ENCODE measurements at regions not wholly inside any gene's neighbourhood (a gene's known extent, or its start where the extent isn't known, plus 50 kb on each side); places are given as distances from the start of the nearest gene placed in this dataset.

DNA sequence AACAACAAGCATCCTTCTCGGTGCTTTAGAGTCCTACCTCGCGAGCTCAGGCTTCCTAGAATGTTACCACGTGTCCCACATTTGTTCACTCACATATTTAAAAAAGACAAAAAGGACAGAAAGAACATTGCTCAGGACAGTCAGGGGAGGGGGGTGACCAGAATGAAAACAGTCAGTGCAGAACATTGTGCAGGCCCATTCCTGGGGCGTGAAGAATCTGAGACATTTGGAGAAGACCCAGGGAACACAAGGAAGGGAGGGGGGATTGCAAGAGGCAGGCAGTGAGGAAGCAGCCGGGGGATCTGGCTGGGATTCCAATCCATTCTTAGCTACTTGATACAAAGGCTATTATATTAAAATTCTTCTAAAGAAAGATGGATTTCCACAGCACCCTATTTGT lies 270.4 kb upstream of the CITED2 start:
- intact Hi-C loops (cut with micrococcal nuclease) = no loop called here
- BruUV-seq (replicated peaks) = no TSS peak
- Mint-ChIP-seq H3K36me3 (ENCODE audit: insufficient read depth, unreplicated experiment) (no peaks in the 10 kb centered on the region), H3K4me1 (ENCODE audit: insufficient read depth, unreplicated experiment) (no peaks in the 10 kb centered on the region), H3K27me3 (ENCODE audit: insufficient read depth, unreplicated experiment) (no peaks in the 10 kb centered on the region), H3K9me3 (ENCODE audit: unreplicated experiment) (no peaks in the 10 kb centered on the region), H3K27ac (ENCODE audit: low read depth, unreplicated experiment) (no peak overlapping the region), H3K4me3 (ENCODE audit: unreplicated experiment) (no peak overlapping the region)
- POLR2A ChIA-PET = interaction anchor here (0.9 kb wide), 1 partner anchor 1214 kb away, joined by 3 read pairs; no protein-coding TSS in a partner anchor
- DNase-seq (ENCODE audit: unreplicated experiment) = no peak
- TF ChIP-seq, protein P1, sequence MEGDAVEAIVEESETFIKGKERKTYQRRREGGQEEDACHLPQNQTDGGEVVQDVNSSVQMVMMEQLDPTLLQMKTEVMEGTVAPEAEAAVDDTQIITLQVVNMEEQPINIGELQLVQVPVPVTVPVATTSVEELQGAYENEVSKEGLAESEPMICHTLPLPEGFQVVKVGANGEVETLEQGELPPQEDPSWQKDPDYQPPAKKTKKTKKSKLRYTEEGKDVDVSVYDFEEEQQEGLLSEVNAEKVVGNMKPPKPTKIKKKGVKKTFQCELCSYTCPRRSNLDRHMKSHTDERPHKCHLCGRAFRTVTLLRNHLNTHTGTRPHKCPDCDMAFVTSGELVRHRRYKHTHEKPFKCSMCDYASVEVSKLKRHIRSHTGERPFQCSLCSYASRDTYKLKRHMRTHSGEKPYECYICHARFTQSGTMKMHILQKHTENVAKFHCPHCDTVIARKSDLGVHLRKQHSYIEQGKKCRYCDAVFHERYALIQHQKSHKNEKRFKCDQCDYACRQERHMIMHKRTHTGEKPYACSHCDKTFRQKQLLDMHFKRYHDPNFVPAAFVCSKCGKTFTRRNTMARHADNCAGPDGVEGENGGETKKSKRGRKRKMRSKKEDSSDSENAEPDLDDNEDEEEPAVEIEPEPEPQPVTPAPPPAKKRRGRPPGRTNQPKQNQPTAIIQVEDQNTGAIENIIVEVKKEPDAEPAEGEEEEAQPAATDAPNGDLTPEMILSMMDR (IDR thresholded peaks at IDR 0.05; ENCODE audit: unreplicated experiment) = no peak
- CTCF ChIA-PET = no interaction called here

DNA sequence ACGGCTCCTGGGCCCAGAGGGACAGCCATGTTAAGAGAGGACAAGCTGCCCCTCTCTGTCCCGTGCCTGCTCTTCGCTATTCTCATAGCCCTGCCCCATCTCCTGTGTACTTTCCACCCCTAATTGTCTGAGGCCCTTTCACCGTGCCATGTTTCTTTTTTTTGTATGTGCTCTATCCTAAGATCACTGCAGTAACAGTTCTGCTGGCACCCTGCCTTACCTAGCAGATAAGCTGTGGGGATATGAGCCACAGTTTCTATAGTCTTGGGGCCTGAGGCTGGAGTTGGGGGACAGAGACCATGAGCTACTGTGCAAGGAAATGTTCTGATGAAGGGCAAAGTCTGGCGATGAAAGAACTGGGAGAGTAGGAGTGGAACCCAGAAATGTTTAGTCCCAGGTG lies 269.5 kb upstream of the CITED2 start:
- BruUV-seq (replicated peaks) = no TSS peak
- no peak for DNase-seq (ENCODE audit: unreplicated experiment)
- Mint-ChIP-seq H3K4me3 (ENCODE audit: unreplicated experiment) (no peak overlapping the region), H3K27me3 (ENCODE audit: insufficient read depth, unreplicated experiment) (no peaks in the 10 kb centered on the region), H3K9me3 (ENCODE audit: unreplicated experiment) (no peaks in the 10 kb centered on the region), H3K4me1 (ENCODE audit: insufficient read depth, unreplicated experiment) (no peaks in the 10 kb centered on the region), H3K36me3 (ENCODE audit: insufficient read depth, unreplicated experiment) (no peaks in the 10 kb centered on the region), H3K27ac (ENCODE audit: low read depth, unreplicated experiment) (no peak overlapping the region)
- POLR2A ChIA-PET = no interaction called here
- TF ChIP-seq, protein P1 (IDR thresholded peaks at IDR 0.05; ENCODE audit: unreplicated experiment) = no peak
- CTCF ChIA-PET = no interaction called here
- intact Hi-C loops (cut with micrococcal nuclease) = no loop called here

DNA sequence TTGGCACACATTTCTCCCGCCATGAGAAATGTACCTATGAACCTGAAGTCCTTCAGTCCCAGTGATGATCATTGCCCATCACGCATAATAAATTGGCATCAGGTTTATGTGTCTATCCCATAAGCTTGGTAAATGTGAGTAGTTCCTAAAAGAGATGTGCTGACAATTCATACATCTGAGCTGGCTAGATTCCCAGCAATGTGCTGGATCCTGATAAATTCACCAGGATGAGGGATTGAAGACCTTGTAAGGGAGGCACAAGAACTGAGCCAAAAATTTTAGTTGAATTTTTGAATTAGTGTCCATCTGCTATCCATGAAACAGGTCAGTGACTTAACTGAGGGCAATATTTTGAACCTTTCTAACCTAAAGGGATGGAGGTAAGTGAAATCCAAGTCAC lies 267.9 kb upstream of the CITED2 start:
- CTCF ChIA-PET = no interaction called here

DNA sequence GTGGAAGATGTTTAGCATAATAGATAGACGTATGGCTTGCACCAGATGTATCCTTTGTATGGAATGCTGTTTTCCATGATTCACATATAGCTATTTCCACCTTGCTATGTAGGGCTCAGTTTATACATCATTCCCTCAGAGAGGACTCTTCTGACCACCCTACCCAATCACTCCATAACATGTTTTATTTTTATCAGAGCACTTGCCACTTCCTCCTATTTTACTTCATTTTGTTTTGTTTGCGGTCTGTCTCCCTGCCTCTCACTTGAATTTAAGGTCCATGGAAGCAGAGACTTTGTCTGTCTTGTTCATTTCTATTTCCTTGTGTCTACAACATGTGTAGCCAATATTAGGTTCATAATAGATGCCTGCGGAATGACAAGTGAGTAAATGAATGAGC lies 266.9 kb upstream of the CITED2 start:
- Mint-ChIP-seq H3K4me1 (ENCODE audit: insufficient read depth, unreplicated experiment) (no peaks in the 10 kb centered on the region), H3K27ac (ENCODE audit: low read depth, unreplicated experiment) (no peak overlapping the region)

More for the DNA sequence above, 267.9 kb upstream of the CITED2 start:
- POLR2A ChIA-PET = no interaction called here
- no peak overlapping the region for H3K4me3 Mint-ChIP-seq (ENCODE audit: unreplicated experiment)
- H3K27ac Mint-ChIP-seq (ENCODE audit: low read depth, unreplicated experiment) = no peak overlapping the region
- no peaks in the 10 kb centered on the region for H3K36me3 Mint-ChIP-seq (ENCODE audit: insufficient read depth, unreplicated experiment)
- intact Hi-C loops (cut with micrococcal nuclease) = no loop called here
- no TSS peak for BruUV-seq (replicated peaks)
- H3K27me3 Mint-ChIP-seq (ENCODE audit: insufficient read depth, unreplicated experiment) = no peaks in the 10 kb centered on the region
- H3K4me1 Mint-ChIP-seq (ENCODE audit: insufficient read depth, unreplicated experiment) = no peaks in the 10 kb centered on the region
- H3K9me3 Mint-ChIP-seq (ENCODE audit: unreplicated experiment) = no peaks in the 10 kb centered on the region
- TF ChIP-seq, protein P1 (IDR thresholded peaks at IDR 0.05; ENCODE audit: unreplicated experiment) = no peak
- DNase-seq (ENCODE audit: unreplicated experiment) = no peak

More for the DNA sequence above, 266.9 kb upstream of the CITED2 start:
- no peaks in the 10 kb centered on the region for H3K9me3 Mint-ChIP-seq (ENCODE audit: unreplicated experiment)
- DNase-seq (ENCODE audit: unreplicated experiment) = no peak
- no peaks in the 10 kb centered on the region for H3K27me3 Mint-ChIP-seq (ENCODE audit: insufficient read depth, unreplicated experiment)
- no TSS peak for BruUV-seq (replicated peaks)
- intact Hi-C loops (cut with micrococcal nuclease) = no loop called here
- ChIA-PET CTCF (interaction anchor here (0.6 kb wide), 1 partner anchor 82 kb away, joined by 4 read pairs; no protein-coding TSS in a partner anchor), POLR2A (no interaction called here)
- H3K4me3 Mint-ChIP-seq (ENCODE audit: unreplicated experiment) = no peak overlapping the region
- TF ChIP-seq, protein P1 (IDR thresholded peaks at IDR 0.05; ENCODE audit: unreplicated experiment) = no peak
- no peaks in the 10 kb centered on the region for H3K36me3 Mint-ChIP-seq (ENCODE audit: insufficient read depth, unreplicated experiment)

All from MCF 10A (cell line).